Gastrocnemius medialis (tissue), 4 donors: ENCODE measurements at regions not wholly inside any gene's neighbourhood (a gene's known extent, or its start where the extent isn't known, plus 50 kb on each side); places are given as distances from the start of the nearest gene placed in this dataset.

ENCODE experiments used
- CTCF ChIP-seq, 5 experiments: fragments of 450-650 bp in 3 of 5; fragments of 200-600 bp in 2 of 5; sonication (generic) in 2 of 5; IDR thresholded peaks in 4 of 5; conservative IDR thresholded peaks in 1 of 5; 1 replicate in 4 of 5; 2 replicates in 1 of 5; pipeline ENCODE4 v1.5.1; 2016 to 2019; ENCODE audit warnings: antibody characterized with exemption in 5 of 5, mild to moderate bottlenecking in 3 of 5, moderate library complexity in 3 of 5
- POLR2A ChIP-seq, 2 donors: fragments of 450-650 bp; IDR thresholded peaks; one replicate each; pipeline ENCODE4 v1.6.1; 2017; ENCODE audit warnings: antibody characterized with exemption in 2 of 2, mild to moderate bottlenecking in 2 of 2, moderate library complexity in 2 of 2

DNA sequence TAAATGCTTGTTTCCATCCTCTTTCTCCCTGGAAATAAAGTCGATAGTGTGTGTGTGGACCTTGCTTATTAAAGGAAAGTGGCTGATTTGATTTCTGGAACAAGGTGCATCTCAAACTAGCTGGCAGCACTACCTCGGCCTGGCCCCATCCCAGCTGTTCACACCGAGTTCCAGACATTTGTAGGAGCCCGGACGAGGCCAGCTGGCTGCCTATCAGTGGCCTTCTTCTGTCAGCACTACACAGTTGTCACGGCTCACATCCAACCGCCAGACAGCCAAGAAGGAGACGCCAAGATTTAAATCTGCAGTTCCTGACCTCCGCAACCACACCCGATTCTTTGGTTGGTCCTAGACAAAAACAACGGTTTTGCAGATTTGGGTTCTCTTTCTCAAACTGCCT, 63.6 kb downstream of the PALM2AKAP2 start:
- no peak for TF ChIP-seq CTCF (IDR thresholded peaks at IDR 0.05 in 4 of 5, conservative IDR thresholded peaks at IDR 0.05 in 1 of 5)
- no peak for TF ChIP-seq POLR2A (IDR thresholded peaks at IDR 0.05)
